ENCODE measurements at regions not wholly inside any gene's neighbourhood (a gene's known extent, or its start where the extent isn't known, plus 50 kb on each side); places are given as distances from the start of the nearest gene placed in this dataset.

DNA sequence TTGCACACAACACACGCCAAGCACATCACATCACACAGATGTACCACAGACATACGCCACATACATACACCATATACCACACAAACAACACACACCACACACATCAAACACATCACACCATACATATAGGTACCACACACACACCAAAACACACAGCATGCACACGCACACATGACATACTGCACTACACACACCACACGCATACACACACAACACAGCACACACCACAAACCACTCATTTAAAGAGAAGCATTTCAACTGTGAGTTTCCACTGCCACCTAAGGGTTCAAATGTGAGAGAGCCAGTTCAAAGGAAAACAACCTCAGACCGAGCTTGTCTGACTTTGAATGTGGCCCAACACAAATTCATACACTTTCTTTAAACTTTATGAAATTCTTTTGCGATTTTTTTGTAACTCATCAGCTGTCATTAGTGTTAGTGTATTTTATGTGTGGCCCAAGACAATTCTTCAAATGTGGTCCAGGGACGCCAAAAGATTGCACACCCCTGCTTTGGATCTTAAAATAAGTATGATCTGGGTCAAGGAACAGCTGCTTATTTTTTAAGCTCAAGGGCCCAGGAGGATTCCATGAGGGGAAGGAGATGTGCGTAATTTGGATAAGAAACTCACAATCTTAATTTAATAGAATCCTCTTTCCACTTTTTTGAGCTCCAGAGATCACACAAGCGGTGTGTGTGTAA, 494.6 kb downstream of the GADD45G start:
- no peak for TF ChIP-seq CTCF (IDR thresholded peaks at IDR 0.05)

DNA sequence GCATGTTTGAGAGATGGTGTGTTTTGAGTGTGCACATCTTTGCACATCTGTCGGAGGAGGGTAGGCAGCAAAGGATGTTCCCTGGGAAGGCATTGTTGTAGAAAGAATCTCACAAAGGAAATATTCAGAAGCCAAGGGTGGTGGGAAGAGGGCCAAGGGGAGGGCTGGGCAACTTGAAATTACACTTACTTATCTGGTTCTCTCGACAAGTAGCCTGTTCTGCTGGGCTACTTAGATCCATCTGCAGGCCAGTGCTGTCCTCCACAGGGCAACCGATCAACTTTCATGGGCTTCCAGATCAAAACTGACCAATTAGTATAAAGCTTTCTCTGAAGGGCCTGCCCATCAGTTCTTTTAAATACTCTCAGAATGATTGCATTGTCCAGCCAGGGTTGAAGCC, 495.2 kb downstream of the GADD45G start:
- Histone ChIP-seq H3K4me3 (ENCODE audit: low read depth in 1 of 2, low read length in 1 of 2) (no peak overlapping the region), H3K9me3 (no peaks in the 10 kb centered on the region), H3K36me3 (no peaks in the 10 kb centered on the region), H3K27ac (no peak overlapping the region), H3K4me1 (ENCODE audit: control insufficient read depth in 1 of 2, insufficient read depth in 1 of 2, low read depth in 1 of 2, low read length in 1 of 2) (peaks cover 0 to 4% of the 10 kb centered on the region in 2 experiments), H3K27me3 (peaks cover 28% of the 10 kb centered on the region)
- no peak for TF ChIP-seq CTCF (IDR thresholded peaks at IDR 0.05)

More for the DNA sequence above, 494.6 kb downstream of the GADD45G start:
- Histone ChIP-seq H3K9me3 (no peaks in the 10 kb centered on the region), H3K27me3 (peaks cover 34% of the 10 kb centered on the region), H3K27ac (no peak overlapping the region), H3K4me1 (ENCODE audit: control insufficient read depth in 1 of 2, insufficient read depth in 1 of 2, low read depth in 1 of 2, low read length in 1 of 2) (peaks cover 0 to 4% of the 10 kb centered on the region in 2 experiments), H3K36me3 (no peaks in the 10 kb centered on the region), H3K4me3 (ENCODE audit: low read depth in 1 of 2, low read length in 1 of 2) (no peak overlapping the region)

- Histone ChIP-seq H3K36me3 (no peaks in the 10 kb centered on the region), H3K4me3 (ENCODE audit: low read depth in 1 of 2, low read length in 1 of 2) (no peak overlapping the region), H3K4me1 (ENCODE audit: control insufficient read depth in 1 of 2, insufficient read depth in 1 of 2, low read depth in 1 of 2, low read length in 1 of 2) (peaks cover 15 to 22% of the 10 kb centered on the region in 2 experiments), H3K27me3 (peaks cover 4% of the 10 kb centered on the region), H3K9me3 (no peaks in the 10 kb centered on the region), H3K27ac (no peak overlapping the region)
- TF ChIP-seq CTCF (IDR thresholded peaks at IDR 0.05): peak; percentile 70
Observed at GRCh38 chr9:90102292-90102901, 497.6 kb downstream of the GADD45G start.

- Histone ChIP-seq H3K27me3 (no peaks in the 10 kb centered on the region), H3K9me3 (no peaks in the 10 kb centered on the region), H3K36me3 (no peaks in the 10 kb centered on the region), H3K4me1 (ENCODE audit: control insufficient read depth in 1 of 2, insufficient read depth in 1 of 2, low read depth in 1 of 2, low read length in 1 of 2) (peaks cover 29 to 35% of the 10 kb centered on the region in 2 experiments), H3K4me3 (ENCODE audit: low read depth in 1 of 2, low read length in 1 of 2) (no peak overlapping the region), H3K27ac (no peak overlapping the region)
- TF ChIP-seq CTCF (IDR thresholded peaks at IDR 0.05): no peak
Observed at GRCh38 chr9:90103771-90104170, 499.0 kb downstream of the GADD45G start.

GRCh38 chr9:90105773-90106172, 501.0 kb downstream of the GADD45G start:
- no peak overlapping the region for H3K4me3 ChIP-seq (ENCODE audit: low read depth in 1 of 2, low read length in 1 of 2)
- peaks cover 29 to 35% of the 10 kb centered on the region in 2 experiments for H3K4me1 ChIP-seq (ENCODE audit: control insufficient read depth in 1 of 2, insufficient read depth in 1 of 2, low read depth in 1 of 2, low read length in 1 of 2)
- H3K36me3 ChIP-seq: no peaks in the 10 kb centered on the region
- TF ChIP-seq CTCF (IDR thresholded peaks at IDR 0.05): no peak
- no peaks in the 10 kb centered on the region for H3K27me3 ChIP-seq
- peak overlapping the region; percentile 72 for H3K27ac ChIP-seq
- no peaks in the 10 kb centered on the region for H3K9me3 ChIP-seq

Measured in neutrophil (primary cell).